ENCODE measurements at regions not wholly inside any gene's neighbourhood (a gene's known extent, or its start where the extent isn't known, plus 50 kb on each side); places are given as distances from the start of the nearest gene placed in this dataset.

DNA sequence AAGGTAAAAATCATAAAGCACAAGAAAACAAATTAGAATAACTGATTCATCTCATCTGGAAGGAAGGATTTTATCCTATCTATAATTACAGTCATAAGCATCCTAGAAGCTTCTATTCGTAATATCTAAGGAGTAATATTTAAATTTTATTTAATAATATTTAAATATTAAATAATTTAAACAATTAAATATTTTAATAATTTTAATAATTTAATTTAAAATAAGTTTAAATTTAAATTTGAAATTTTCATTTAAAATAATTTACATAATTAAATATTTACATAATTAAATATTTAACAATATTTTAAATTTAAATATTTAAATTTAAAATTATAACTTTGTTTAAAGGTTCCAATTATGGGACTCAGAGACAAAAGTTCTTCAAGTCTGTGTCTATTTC lies 127.5 kb upstream of the GK2 start:
- TF ChIP-seq, protein P1, sequence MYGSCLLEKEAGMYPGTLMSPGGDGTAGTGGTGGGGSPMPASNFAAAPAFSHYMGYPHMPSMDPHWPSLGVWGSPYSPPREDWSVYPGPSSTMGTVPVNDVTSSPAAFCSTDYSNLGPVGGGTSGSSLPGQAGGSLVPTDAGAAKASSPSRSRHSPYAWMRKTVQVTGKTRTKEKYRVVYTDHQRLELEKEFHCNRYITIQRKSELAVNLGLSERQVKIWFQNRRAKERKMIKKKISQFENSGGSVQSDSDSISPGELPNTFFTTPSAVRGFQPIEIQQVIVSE (CRISPR knock-in tag; IDR thresholded peaks at IDR 0.05; ENCODE audit: borderline replicate concordance), result no peak
- TF ChIP-seq, protein P2, sequence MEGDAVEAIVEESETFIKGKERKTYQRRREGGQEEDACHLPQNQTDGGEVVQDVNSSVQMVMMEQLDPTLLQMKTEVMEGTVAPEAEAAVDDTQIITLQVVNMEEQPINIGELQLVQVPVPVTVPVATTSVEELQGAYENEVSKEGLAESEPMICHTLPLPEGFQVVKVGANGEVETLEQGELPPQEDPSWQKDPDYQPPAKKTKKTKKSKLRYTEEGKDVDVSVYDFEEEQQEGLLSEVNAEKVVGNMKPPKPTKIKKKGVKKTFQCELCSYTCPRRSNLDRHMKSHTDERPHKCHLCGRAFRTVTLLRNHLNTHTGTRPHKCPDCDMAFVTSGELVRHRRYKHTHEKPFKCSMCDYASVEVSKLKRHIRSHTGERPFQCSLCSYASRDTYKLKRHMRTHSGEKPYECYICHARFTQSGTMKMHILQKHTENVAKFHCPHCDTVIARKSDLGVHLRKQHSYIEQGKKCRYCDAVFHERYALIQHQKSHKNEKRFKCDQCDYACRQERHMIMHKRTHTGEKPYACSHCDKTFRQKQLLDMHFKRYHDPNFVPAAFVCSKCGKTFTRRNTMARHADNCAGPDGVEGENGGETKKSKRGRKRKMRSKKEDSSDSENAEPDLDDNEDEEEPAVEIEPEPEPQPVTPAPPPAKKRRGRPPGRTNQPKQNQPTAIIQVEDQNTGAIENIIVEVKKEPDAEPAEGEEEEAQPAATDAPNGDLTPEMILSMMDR (IDR thresholded peaks at IDR 0.05), result no peak
- no peak for TF ChIP-seq STAT6 (CRISPR knock-in tag; conservative IDR thresholded peaks at IDR 0.05; ENCODE audit: low read depth)
